IMR-90 (cell line): ENCODE measurements at regions not wholly inside any gene's neighbourhood (a gene's known extent, or its start where the extent isn't known, plus 50 kb on each side); places are given as distances from the start of the nearest gene placed in this dataset.

Experiments used
- BHLHE40 ChIP-seq: fragments of 150-350 bp; IDR thresholded peaks from 2 replicates; pipeline ENCODE4 v1.6.1; 2016; ENCODE audit warnings: mild to moderate bottlenecking, low read depth, low read length
- CEBPB ChIP-seq: IDR thresholded peaks from 2 replicates; pipeline ENCODE4 v1.6.1; 2012; ENCODE audit warnings: low read depth, low read length, improper control_type of control experiment
- RFX5 ChIP-seq: IDR thresholded peaks from 2 replicates; pipeline ENCODE4 v1.8.0; 2012; ENCODE audit warnings: low read depth, mild to moderate bottlenecking, low read length, moderate library complexity
- SMC3 ChIP-seq: fragments of 150-350 bp; IDR thresholded peaks from 2 replicates; pipeline ENCODE4 v1.6.1; 2016; ENCODE audit warnings: low read depth, mild to moderate bottlenecking, antibody characterized with exemption, low read length, moderate library complexity
- TF ChIP-seq, protein P1 (sequence below): conservative IDR thresholded peaks from 2 replicates; pipeline ENCODE4 v1.5.1; 2012; ENCODE audit warnings: mild to moderate bottlenecking, low read depth, low read length, improper control_type of control experiment

DNA sequence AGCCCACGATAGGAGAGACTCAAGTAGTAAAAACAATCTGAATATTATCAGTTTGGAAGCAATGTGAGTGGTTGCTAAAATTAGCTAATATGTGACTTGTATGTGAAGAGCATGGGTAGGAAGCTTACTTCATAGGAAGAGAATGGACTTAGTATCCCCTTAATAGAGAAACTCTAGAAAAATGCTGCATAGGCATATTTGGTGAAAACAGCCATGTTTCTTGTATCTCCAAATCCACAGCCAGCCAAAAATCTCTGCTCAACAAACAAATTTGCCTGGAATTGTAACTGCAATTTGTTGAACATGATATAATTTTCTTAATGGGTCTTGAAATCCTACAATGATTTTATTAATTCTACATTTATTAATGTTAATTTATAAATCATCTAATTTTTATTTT lies 1252.9 kb upstream of the TMEM132C start:
- no peak for TF ChIP-seq RFX5
- TF ChIP-seq, protein P1, sequence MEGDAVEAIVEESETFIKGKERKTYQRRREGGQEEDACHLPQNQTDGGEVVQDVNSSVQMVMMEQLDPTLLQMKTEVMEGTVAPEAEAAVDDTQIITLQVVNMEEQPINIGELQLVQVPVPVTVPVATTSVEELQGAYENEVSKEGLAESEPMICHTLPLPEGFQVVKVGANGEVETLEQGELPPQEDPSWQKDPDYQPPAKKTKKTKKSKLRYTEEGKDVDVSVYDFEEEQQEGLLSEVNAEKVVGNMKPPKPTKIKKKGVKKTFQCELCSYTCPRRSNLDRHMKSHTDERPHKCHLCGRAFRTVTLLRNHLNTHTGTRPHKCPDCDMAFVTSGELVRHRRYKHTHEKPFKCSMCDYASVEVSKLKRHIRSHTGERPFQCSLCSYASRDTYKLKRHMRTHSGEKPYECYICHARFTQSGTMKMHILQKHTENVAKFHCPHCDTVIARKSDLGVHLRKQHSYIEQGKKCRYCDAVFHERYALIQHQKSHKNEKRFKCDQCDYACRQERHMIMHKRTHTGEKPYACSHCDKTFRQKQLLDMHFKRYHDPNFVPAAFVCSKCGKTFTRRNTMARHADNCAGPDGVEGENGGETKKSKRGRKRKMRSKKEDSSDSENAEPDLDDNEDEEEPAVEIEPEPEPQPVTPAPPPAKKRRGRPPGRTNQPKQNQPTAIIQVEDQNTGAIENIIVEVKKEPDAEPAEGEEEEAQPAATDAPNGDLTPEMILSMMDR = no peak
- no peak for TF ChIP-seq CEBPB
- TF ChIP-seq SMC3 = no peak
- no peak for TF ChIP-seq BHLHE40
